Activated B cell treated with CpG ODN at 0.5 μM for 24 hours (primary cell): ENCODE measurements at regions not wholly inside any gene's neighbourhood (a gene's known extent, or its start where the extent isn't known, plus 50 kb on each side); places are given as distances from the start of the nearest gene placed in this dataset.

Experiments
- ATAC-seq: fragments of 200-7000 bp; cut with Tn5 transposase; one replicate; pipeline ENCODE4 v1.10.0; 2021; ENCODE audit warnings: low read depth, mild to moderate bottlenecking, moderate library complexity
- CTCF ChIA-PET: fragments of 350-600 bp; sonication (Branson Sonifier 250); formaldehyde crosslinking; loops from one replicate; lab custom pipeline; 2021; ENCODE audit warnings: antibody characterized with exemption; lab: Charles Lee
- POLR2A ChIA-PET: fragments of 350-600 bp; sonication (Branson Sonifier 250); formaldehyde crosslinking; loops from one replicate; lab custom pipeline; 2021; ENCODE audit warnings: antibody characterized with exemption; lab: Charles Lee
- DNase-seq: peaks from one replicate; pipeline ENCODE4 v3.0.0; 2022
- H3K27ac Mint-ChIP-seq: one replicate; pipeline ENCODE4 v1.8.0; 2020; ENCODE audit warnings: mixed read lengths
- H3K27me3 Mint-ChIP-seq: one replicate; pipeline ENCODE4 v1.8.0; 2021; ENCODE audit warnings: mixed read lengths
- H3K36me3 Mint-ChIP-seq: one replicate; pipeline ENCODE4 v1.8.0; 2021; ENCODE audit warnings: low read depth, mixed read lengths
- H3K4me1 Mint-ChIP-seq: one replicate; pipeline ENCODE4 v1.8.0; 2021; ENCODE audit warnings: mixed read lengths
- H3K4me3 Mint-ChIP-seq: one replicate; pipeline ENCODE4 v1.8.0; 2020; ENCODE audit warnings: mild to moderate bottlenecking, mixed read lengths
- H3K9me3 Mint-ChIP-seq: one replicate; pipeline ENCODE4 v1.8.0; 2020; ENCODE audit warnings: mixed read lengths
- intact Hi-C: fragments of 100-400 bp; cut with micrococcal nuclease; formaldehyde crosslinking; loops from one replicate; pipeline ENCODE4 v1.15.1; 2024
- TF ChIP-seq, protein P1 (sequence below): fragments of 200-600 bp; IDR thresholded peaks from one replicate; pipeline ENCODE4 v1.8.0; 2022; ENCODE audit warnings: antibody characterized with exemption, mild to moderate bottlenecking

DNA sequence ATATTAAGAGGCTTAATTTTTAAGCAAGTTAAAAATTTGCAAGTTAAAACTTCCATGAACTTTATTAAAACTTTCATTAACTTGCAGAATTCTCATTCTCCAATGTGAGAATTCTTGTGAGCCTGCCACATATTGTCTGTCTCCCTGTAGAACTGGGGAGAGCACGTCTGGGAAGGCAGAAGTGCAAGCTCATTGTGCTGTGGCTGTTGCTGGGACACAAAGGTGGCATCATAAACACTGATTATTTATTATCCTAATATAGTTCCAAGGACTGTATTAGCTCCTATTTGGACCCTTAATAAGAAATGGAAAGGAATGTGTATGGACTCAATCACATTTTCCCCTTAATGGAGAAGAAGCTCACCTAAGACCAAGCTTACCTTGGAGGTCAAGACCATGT is 68.7 kb upstream of the MROH9 start:
- DNase-seq (no peak), ATAC-seq (no peak)
- POLR2A ChIA-PET = no interaction called here
- H3K36me3 Mint-ChIP-seq = no peaks in the 10 kb centered on the region
- H3K27me3 Mint-ChIP-seq = no peaks in the 10 kb centered on the region
- intact Hi-C loops = no loop called here
- no peaks in the 10 kb centered on the region for H3K9me3 Mint-ChIP-seq
- no peaks in the 10 kb centered on the region for H3K4me1 Mint-ChIP-seq
- TF ChIP-seq, protein P1, sequence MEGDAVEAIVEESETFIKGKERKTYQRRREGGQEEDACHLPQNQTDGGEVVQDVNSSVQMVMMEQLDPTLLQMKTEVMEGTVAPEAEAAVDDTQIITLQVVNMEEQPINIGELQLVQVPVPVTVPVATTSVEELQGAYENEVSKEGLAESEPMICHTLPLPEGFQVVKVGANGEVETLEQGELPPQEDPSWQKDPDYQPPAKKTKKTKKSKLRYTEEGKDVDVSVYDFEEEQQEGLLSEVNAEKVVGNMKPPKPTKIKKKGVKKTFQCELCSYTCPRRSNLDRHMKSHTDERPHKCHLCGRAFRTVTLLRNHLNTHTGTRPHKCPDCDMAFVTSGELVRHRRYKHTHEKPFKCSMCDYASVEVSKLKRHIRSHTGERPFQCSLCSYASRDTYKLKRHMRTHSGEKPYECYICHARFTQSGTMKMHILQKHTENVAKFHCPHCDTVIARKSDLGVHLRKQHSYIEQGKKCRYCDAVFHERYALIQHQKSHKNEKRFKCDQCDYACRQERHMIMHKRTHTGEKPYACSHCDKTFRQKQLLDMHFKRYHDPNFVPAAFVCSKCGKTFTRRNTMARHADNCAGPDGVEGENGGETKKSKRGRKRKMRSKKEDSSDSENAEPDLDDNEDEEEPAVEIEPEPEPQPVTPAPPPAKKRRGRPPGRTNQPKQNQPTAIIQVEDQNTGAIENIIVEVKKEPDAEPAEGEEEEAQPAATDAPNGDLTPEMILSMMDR = no peak
- CTCF ChIA-PET = no interaction called here
- H3K27ac Mint-ChIP-seq = no peak overlapping the region
- no peak overlapping the region for H3K4me3 Mint-ChIP-seq

DNA sequence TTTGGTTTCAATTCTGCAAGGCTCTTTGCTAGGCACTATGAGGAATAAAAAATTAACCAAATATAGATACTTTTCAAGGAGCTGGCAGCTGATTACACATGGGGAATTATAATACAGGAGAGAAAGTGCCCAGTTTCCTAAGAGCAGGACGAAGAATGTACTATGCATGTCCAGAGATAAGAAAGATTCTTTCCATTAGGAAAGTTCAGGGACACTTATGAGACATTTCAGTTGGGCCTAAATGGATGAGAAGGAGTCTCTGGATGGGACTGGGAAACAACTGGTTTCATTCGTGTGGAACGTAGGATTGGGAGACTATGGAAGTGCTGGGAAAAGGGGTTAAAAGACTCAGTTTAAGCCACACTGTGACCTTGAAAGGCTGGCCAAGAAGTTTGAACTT is 63.5 kb upstream of the MROH9 start:
- TF ChIP-seq, protein P1 = no peak
- ATAC-seq (no peak), DNase-seq (no peak)
- Mint-ChIP-seq H3K27ac (no peak overlapping the region), H3K4me3 (no peak overlapping the region), H3K27me3 (no peaks in the 10 kb centered on the region), H3K9me3 (no peaks in the 10 kb centered on the region), H3K4me1 (no peaks in the 10 kb centered on the region), H3K36me3 (no peaks in the 10 kb centered on the region)
- CTCF ChIA-PET = no interaction called here
- POLR2A ChIA-PET = no interaction called here
- intact Hi-C loops = no loop called here

DNA sequence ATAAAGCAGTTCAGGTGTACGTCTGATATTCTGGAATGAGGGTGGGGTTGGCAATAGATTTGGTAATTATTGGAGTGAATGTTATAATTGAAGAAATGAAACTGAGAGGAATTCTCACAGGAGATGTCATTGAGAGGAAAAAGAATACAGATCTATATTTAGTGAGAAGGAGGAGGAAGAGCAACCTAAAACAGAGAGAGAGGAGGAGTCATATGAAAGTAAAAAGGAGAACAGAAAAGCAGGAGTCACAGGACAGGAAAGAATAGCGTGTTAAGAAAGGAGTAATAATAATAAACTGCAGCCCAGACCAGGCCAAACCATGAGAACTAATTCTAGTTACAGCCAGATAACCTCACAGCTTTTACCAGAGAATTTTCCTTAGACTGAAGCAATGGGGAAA is 62.7 kb upstream of the MROH9 start:
- ChIA-PET CTCF (no interaction called here), POLR2A (no interaction called here)
- DNase-seq (no peak), ATAC-seq (no peak)
- no peaks in the 10 kb centered on the region for H3K9me3 Mint-ChIP-seq
- H3K4me1 Mint-ChIP-seq = no peaks in the 10 kb centered on the region
- TF ChIP-seq, protein P1 = no peak
- no peak overlapping the region for H3K27ac Mint-ChIP-seq
- H3K36me3 Mint-ChIP-seq = no peaks in the 10 kb centered on the region
- no peak overlapping the region for H3K4me3 Mint-ChIP-seq
- intact Hi-C loops = no loop called here
- H3K27me3 Mint-ChIP-seq = no peaks in the 10 kb centered on the region

DNA sequence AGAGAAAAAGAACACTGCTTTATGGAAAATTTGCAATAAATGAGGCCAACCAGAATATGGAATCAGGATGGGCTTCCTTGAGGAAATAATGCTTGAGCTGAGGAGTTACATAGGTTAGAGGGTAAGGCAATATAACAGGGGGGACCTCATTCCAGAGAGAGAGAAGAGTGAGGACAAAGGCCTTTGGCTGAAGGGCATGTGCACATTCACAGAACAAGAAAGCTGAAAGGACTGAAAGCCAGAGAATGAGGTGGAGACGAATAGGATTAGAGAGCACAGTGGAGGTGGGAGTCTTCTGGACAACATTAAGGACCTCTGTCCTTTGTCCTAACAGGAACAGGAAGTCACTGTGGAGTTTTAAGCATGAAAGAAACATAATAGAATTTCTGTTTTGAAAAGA is 60.7 kb upstream of the MROH9 start:
- no peak overlapping the region for H3K27ac Mint-ChIP-seq
- peaks cover 3% of the 10 kb centered on the region for H3K9me3 Mint-ChIP-seq
- H3K27me3 Mint-ChIP-seq = no peaks in the 10 kb centered on the region
- ChIA-PET POLR2A (no interaction called here), CTCF (no interaction called here)
- DNase-seq (no peak), ATAC-seq (no peak)
- H3K4me3 Mint-ChIP-seq = no peak overlapping the region
- TF ChIP-seq, protein P1 = no peak
- H3K36me3 Mint-ChIP-seq = no peaks in the 10 kb centered on the region
- intact Hi-C loops = no loop called here
- H3K4me1 Mint-ChIP-seq = no peaks in the 10 kb centered on the region

DNA sequence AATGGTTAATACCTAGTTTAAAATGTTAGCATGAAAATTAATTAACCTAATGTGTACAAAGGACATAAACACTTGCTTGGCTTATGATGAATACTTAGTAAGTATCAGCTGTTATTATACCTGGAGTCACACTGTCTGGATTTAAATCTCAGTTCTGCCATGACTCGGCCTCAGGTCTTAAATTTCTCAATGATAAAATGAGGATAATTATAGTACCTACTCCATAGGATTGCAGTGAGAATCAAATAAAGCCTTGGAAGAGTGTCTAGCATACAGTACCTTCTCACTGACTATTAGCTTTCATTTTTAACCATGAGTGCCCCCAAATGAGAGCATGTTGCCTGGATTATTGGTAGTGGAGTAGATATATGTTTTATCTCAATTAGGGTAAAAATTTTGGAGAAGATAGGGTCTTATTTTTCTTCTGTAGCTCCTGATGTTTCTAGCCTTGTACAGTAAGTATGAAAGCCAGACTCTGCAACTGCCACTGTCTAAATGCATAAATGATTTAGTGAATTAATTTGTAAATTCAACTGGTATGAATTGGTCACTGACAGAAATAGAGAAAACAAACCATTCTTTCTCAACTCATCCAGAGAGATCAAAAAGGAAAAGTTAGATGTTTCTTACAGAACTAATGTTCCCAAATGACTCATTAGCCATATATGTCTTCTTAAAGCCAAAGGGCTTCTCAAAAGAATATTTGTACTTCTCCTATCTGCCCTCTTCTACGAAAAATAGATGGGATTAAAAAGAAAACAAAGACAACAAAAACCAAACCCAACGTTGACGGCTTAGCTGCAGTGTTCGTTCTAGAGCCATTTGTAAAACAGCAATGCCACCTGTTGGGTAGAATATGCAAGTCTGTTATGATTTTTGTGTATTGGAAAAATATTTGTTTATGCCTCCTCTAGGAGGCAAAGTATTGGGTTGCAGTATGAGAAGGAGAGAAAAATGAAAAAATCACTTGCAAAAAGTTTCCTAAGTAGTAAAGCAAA is 53.8 kb upstream of the MROH9 start:
- Mint-ChIP-seq H3K9me3 (peaks cover 3% of the 10 kb centered on the region), H3K27ac (no peak overlapping the region), H3K36me3 (no peaks in the 10 kb centered on the region), H3K27me3 (no peaks in the 10 kb centered on the region), H3K4me1 (no peaks in the 10 kb centered on the region), H3K4me3 (no peak overlapping the region)
- TF ChIP-seq, protein P1 = no peak
- CTCF ChIA-PET = interaction anchor here (0.7 kb wide), 1 partner anchor 192 kb away, joined by 3 read pairs; no protein-coding TSS in a partner anchor
- ATAC-seq (no peak), DNase-seq (no peak)
- intact Hi-C loops = no loop called here
- POLR2A ChIA-PET = no interaction called here
